Prostate gland (tissue), 2 donors: ENCODE measurements at regions not wholly inside any gene's neighbourhood (a gene's known extent, or its start where the extent isn't known, plus 50 kb on each side); places are given as distances from the start of the nearest gene placed in this dataset.

Experiments
- CTCF ChIP-seq, 4 experiments: fragments of 200-600 bp in 2 of 4; fragments of 450-650 bp in 2 of 4; sonication (generic) in 2 of 4; IDR thresholded peaks; 1 replicate in 3 of 4; 2 replicates in 1 of 4; pipeline ENCODE4 v1.5.1; 2016 to 2019; ENCODE audit warnings: antibody characterized with exemption in 4 of 4, mild to moderate bottlenecking in 2 of 4, moderate library complexity in 2 of 4
- POLR2A ChIP-seq: fragments of 450-650 bp; IDR thresholded peaks from one replicate; pipeline ENCODE4 v1.6.1; 2016; ENCODE audit warnings: antibody characterized with exemption, mild to moderate bottlenecking
- POLR2AphosphoS5 ChIP-seq: sonication (generic); formaldehyde crosslinking; IDR thresholded peaks from one replicate; pipeline ENCODE4 v1.6.1; 2017; ENCODE audit warnings: antibody characterized with exemption

- TF ChIP-seq CTCF (IDR thresholded peaks at IDR 0.05) (peak in 3 of 4 experiments; percentile 26 to 56 (median 48)), POLR2A (no peak), POLR2AphosphoS5 (peak; percentile 54)
These were observed 60.2 kb upstream of the RALY start for GRCh38 chr20:33933469-33933909.
